ELR (cell line): ENCODE measurements at regions not wholly inside any gene's neighbourhood (a gene's known extent, or its start where the extent isn't known, plus 50 kb on each side); places are given as distances from the start of the nearest gene placed in this dataset.
A peak's percentile ranks its signal among the peaks of the same experiment; 100 is the strongest.

Experiments used
- DNase-seq: peaks from one replicate; pipeline ENCODE4 v3.0.0-alpha.2; 2015; ENCODE audit warnings: low read depth

DNA sequence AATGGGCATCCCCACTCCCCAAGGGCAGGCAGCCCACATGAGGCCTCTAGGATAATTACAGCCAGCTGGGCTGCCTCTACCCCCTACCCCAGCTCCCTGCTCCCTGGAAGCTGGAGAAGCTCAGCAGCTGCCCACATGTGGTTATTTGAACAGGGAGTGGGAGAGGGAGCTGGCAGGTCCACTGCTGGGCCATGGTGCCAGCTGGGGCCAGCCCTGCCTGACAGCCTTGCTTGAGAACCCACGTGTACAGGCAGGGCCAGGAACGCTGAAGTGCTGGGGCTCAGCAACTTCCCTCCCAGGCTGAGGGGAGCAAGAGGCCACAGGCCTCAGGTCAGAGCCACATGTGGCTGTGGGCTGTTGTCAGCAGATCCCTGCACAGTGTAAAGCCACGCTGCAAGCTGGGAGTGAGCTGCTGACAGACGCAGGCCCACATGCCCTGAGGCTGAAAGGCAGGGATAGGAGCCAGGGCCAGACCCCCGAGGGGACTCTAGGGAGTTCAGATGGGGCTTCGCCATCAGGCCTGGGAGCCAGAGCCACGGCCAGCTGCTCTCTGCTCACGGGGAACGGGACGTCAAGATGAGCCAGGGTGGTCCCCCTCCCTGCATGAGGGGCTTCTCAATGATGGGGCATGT is 129.0 kb downstream of the SYF2 start:
- no peak for DNase-seq

DNA sequence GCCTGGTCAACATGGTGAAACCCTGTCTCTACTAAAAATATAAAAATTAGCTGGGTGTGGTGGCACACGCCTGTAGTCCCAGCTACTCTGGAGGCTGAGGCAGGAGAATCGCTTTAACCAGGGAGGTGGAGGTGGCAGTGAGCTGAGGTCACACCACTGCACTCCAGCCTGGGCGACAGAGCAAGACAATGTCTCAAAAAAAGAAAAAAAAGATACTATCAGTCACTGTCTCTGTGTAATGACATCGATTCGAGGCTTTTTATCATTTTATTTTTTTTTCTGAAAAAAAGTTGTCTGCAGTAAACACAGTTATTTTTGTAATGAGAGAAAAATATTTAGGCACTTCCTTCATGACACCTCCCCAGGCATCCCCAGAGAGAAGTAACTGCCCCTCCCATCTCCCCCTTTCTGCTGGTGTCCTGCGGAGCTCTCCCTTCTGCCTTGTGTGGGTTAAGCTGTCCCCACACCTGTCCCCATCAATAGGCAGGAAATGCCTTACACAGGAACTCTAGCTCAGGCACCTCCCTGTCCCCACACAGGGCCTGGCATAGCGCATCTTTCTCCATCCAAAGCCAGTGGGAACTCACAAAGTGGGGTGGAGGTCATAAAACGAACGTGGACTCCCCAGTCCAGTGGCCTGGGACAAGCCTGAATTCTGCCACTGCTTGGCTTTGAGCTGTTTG is 132.0 kb downstream of the SYF2 start:
- DNase-seq, result no peak

DNA sequence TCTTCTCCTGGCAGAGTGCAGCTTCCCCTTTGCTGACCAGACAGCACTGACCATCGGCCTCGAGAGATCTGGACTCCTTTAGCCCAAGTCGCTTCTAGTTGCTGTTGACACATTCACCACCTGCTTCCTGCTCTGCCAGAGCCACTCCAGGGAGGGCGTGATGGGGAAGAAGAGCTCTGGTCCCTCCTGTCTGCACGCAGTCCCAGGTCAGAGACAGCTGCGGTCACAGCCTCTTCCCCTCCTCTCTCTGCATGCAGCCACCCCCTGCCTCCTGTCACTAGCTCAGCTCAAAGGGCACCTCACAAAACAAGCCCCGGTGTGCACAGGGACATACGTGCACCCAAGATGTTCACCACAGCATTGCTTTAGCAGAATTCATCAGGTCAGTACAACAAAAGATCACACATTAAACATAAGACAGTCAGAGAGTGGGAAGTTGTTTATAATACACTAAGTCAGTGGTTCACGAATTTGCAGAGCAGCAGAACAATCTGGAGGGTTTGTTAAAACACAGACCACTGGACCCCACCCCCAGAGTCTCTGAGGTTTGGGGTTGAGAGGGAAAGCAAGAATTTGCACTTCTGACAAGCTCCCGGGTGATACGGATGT is 132.9 kb downstream of the SYF2 start:
- peak; percentile 9 for DNase-seq

DNA sequence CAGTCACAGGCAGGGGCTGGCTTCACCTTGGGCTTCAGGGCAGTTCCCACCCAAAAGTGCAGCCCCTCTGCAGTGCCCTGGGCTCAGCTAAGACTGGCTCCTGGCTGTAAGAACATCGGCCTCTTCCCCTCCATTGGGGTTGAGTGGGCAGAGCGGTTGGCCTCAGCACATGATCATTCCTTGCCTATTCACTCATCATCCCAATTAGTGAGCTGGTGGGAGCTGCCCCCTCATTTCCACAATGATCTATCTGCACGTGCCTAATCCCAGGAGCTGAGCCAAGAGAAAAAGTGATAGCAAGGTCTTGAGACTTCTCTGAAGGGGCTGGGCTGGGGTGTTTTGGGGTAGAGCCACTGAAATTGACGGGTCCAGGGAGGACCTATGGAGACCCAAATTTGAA is 133.6 kb downstream of the SYF2 start:
- DNase-seq, result peak; percentile 18

DNA sequence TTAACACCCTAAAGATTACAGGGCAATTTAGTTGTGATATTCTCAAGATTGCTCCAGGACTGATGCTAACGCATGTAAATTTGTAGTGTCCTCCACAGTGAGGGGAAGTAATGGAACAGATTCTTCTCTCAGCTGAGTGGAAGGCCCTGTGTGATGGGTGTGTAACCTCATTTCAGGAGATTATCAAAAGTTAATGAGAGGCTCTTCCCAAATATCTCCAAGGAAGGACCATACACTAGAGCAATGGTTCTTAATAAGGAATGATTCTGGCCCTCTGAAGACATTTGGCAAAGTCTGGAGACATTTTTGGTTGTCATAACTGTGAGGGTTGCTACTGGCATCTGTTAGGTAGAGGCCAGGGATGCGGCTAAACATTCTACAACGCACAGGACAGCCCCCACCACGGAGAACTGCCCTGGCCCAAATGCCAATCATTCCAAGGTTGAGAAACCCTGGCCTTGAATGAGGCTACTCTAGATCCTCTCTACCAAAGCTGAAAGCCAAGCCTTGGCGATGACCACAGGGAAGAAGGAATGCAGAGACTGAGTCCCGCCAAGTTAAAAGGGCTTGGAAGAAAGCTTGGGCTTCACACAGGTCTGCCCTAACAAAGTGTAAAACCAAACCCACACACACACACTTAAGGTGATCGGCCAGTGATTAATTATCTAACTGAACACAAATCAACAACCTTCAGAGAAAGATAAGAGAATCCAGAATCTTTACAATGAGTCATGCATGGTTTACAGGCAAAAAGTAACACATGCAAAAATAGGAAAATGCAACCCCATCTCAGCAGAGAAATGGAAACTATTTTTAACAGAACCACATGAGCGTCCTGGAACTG is 135.8 kb downstream of the SYF2 start:
- DNase-seq, result no peak

DNA sequence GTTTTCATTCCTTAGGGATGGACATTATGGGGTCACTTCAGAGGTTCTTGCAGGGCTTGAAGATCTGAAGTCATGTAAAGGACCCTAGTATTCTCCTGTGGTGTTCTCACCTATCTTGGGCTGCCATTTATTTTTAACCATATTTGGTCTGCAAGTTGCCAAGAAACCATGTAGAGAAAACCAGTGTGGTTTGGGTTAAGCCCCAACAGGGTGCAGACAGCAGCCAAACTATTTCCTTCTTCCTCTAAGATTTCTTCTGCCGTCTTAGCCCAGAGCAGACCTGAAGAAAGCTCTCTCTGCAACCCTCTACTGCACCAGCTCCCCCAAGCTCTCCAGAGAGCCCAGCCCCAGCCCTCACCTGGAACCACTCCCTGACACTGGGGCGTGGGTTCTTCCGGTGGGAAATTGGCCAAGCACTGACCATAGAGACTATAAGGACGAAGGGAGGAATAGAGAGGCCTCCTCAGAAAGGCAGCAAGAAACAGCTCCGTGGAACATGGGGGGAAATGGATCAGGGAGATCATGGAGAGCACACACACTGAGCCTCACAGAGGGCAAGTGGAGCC is 136.6 kb downstream of the SYF2 start:
- DNase-seq, result no peak

DNA sequence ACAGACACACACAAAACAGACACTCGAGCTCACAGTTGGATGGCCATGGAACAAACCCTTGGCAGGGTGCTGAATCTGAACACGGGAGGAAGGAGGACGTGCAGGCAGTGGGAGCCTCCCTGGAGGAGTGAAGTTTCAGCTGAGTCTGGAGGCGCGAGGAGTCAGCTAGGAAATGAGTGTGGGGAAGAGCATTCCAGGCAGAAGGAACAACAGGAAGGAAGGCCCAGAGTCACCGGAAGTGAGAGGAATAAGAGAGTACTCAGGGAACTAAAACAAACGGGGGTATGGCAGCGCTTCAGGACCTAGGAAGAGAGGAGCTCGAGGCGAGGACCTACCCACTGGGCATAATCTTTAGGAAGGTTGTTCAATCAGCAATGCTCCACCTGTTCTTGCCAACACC is 137.3 kb downstream of the SYF2 start:
- DNase-seq, result no peak

DNA sequence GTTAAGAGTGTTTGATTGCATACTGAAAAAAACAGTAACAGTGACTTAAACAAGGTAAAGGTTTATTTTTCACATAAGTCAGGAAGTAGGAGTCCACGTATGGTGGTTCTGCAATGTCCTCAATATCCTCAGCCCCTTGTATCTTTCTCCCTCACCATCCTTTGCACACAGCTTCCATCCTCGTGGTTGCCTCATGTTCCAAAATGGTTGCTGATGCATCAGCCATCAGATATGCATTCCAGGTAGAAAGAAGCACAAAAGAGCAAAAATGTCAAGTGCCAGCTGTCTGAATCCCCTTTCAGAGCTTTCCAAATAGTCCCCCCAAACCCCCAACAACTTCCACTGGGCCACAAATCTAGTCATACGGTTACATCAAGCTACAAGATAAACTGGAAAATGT is 138.1 kb downstream of the SYF2 start:
- no peak for DNase-seq

DNA sequence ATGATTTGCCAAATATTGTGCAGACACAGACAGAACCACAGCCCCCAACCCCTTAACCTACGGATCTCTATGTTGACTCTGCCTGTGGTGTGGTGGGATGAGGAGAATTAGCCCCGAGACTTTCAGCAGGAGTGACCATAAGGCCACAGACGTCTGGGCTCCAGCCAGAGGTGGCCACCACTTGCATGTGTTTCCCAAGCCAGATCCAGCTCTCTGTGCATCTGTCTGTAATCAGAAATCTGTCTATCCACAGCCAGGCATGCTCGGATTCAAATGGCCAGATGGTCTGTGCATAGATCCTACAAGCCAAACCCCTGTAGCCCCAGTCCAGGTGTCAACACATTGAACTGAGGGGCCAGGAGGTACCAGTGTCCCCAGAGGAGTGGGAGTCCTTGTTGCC is 140.6 kb downstream of the SYF2 start:
- no peak for DNase-seq

DNA sequence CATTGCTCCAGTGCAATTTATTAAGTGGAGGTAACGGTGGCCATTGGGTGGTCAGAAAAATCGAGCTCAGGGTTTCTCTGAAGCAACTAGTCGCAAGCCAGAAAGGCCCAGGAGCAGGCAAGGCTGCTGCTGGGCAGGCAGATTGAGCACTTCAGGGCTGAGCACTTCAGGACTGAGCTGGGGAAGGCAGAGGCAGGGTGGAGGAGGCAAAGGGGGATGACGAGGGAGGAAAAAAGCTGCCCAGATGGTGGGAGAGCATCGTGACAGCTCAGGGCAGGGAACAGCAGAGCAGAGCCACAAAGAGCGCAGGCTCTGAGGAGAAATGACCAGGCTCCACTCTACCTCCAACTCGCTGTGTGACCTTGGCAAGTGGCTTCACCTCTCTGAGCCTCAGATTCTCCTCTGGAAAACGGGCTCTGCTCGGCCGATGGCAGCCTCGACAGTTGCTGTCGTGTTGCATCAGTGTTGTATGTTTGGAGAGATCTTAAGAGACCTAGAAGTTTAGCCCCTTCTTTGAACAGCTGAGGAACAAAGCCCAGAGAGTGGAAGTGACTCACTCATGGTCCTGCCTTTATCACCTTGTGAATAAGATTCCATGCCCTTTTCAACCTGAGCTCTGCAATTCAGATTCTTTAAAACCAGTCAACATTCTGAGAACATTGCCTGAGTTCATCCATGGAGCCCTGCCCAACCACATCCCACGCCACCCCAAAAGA is 141.4 kb downstream of the SYF2 start:
- DNase-seq, result peak; percentile 35

DNA sequence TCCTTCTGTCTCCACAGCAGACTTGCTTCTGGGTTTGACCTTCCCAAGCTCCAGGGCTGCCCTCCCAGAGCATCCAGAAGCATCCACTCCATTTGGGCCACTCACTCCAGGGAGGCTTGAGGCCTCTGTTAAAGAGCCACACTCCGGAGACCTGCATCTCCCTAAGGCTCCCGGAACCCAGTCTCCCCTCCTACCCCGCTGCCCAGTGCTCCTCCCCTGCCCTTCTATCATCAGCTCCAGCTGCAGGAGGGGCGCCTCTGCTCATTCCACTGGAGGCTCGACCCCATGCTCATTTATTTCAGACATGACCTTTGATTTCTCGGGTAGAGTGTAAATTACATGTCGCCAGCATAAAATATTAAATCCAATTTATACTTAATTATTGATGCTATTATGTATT is 142.5 kb downstream of the SYF2 start:
- DNase-seq, result no peak

DNA sequence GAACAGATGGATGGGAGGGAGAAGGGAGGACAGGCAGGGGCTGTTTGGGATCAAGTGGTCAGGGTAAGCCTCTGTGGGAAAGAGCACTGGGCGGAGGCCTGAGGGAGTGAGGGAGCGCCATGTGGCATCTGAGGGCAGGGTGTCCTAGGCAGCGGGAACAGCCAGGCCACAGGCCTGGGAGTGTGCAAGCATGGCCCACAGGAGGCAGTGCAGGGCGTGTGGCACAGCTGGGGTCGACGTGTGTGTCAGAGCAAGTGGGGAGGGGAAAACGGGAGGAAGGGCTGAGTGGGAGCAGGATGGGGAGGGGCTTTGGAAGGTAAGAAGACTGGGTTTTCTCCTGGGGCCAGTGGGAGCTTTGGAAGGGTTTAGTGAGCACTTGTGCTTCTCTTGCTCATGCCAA is 143.4 kb downstream of the SYF2 start:
- DNase-seq, result no peak

DNA sequence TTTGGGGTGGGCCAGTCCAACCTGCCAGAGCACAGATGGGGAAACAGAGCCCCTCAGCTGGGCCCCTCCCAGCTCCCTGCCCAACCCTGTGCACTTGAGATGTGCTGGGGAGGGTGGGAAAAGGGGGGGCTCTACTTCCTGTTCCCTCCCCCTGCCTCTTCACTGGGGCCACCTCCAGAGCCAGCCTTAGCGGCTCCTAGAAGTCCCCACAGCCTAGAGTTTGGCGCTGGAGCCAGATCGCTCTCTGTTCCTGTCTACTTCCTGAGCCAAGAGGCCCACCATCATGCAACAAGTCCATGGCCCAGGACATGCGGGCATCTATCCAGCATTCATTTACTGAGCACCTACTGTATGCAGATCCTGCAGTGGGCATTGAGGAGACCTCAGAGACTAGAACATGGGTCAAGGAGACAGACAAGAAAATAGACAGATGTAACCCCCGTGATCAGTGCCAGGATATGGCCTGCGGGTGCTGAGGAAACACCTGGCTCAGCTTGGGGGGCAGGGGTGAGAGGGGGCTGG is 144.1 kb downstream of the SYF2 start:
- DNase-seq, result no peak

DNA sequence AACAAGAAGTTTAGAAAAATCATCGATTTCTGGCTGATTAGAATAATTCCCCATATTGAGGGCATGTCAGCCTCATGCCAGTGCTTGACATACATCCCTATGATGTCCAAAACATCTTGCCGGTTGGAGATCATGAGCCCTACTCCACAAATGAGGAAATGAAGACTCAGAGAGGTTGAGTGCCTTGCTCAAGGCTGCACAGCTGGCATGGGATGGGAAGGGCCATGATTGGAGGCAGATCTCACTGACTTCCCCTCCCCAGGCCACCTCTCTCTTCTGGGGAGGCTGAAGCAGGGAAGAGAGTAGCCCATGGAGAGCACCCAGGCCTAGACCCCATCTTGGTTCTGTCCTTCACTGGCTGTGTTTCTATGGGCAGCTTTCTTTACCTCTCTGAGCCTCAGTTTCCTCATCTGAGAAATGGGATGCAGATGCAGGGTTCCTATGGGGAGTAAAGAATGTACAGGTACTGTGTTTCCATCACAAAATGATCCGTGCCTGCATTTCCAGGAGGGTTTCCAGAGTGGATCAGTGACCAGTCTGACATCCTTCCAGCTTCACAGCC is 145.7 kb downstream of the SYF2 start:
- no peak for DNase-seq

DNA sequence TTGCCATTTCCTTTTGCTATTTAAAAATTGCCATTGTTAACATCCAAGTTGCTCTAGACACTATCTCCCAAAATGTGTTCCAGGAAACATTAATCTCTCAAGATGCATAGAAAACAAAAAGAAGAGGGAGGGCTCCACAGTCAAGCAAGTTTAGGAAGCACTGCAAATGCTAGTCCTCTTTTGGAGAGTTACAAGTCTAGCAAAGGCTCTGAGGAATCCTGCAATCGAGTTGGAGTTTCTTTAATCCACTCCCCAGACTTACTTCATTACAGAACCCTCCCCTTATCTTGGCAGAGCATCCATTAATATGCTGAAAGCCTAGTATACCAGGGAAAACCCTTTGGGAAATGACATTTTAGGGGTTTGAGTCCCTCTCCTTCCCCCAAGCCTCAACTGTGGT is 147.9 kb downstream of the SYF2 start:
- no peak for DNase-seq

DNA sequence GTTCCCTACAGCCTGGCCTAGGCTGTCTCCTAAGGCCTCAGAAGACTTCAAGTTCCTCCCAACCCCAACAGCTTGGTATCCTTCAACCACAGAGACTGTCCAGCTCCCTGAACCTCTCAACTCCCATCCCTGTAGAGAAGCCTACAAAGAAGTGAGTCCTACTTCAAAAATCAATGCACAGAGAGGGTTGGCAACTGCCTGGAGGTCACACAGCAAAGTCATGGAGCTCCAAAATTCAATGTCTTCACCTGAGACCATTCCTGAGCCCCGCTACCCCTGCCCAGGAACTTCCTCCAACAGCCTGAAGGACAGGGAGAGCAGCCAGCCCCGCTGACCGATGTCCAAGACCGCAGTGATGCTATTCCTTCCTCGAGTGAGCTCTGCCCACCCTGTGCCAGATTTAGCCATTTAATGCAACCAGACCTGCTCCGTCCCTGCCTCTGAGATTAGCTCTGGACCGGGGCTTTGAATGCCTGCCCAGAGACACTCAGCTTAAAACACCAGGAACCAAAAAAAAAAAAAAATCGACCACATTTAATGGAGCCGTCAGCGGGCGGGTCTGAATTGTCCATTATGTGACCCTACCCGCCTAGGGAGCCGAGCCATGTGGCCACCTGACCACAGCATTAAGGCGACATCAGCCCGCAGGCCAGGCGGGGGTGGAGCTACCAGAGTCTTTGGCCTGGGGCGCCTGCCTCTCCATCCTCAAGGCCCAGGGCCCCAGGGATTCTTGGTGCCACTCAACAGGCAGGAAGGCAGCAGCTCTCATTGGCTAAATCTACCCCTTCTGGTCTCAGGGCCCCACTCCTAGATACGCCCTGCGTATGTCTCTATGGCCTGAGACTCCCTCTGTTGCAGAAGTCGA is 148.6 kb downstream of the SYF2 start:
- DNase-seq, result no peak

DNA sequence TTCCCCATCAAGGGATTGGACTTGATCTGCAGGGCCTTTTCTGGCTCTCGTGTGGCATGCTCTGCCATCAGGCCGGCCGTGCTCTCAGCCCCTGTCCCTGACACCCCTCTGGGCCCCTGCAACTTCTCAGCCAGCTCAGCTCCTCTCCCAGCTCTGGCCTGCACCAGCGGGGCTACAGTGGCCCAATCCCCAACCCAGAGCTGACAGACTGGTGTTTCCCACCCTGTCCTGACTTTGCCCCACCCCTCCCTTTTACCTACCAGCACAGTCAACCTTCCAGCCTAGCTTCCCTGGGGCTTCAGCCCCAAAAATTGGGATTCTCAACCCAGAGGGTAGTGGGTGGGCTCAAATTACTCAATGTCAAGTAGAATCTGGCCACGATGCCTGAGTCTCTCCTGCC is 149.3 kb downstream of the SYF2 start:
- no peak for DNase-seq

DNA sequence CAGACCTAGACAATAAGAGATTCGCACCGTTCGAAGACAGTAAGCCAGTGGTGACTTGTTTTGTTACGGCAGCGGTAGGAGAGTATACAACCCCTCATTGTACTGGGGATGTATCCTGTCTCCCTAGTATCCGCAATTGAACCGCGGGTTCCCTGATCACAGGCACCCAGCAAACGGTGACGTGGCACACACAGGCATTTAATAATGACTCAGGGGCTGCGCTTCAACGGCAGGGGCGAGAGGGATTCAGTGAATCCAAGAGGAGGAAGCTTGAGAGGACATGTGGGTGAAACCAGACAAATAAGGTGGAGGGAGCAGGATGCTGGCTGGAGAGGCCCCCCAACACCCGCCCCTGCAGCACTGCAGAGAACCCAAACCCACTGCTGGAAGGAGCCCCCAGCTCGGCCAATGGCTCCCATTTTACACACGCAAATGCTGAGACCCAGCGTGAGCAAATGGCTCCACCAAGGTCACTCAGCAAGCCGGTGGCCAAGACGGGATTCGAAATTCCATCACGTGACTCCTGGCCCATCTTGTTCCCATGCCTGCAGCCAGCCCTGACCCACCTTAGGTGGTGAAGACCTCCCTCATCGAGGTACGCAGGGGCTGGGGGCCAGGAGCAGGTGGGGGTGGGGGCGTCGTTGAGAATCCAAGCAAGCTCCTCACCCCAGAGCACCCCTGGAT is 149.9 kb downstream of the SYF2 start:
- DNase-seq, result peak; percentile 92

DNA sequence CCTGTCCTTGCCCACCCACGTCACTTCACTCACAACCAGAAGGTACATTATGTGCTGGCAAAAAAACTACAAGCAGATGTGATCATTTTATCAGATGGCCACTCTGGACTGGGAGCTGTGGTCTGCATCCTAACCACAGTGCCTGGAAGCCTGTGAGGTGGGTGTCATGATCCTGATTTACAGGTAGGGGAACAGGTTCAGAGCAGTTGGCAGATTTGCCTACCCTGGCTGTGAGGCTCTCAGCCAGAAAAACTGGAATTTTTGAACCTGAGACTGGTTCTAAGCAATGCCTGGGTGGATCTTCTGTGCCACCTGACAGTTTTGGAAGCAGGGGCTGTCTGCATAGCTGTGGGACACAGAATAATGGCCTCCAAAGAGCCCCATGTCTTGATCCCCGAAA is 150.8 kb downstream of the SYF2 start:
- DNase-seq, result no peak
